Skin epidermis (tissue), 12 donors: ENCODE measurements at regions not wholly inside any gene's neighbourhood (a gene's known extent, or its start where the extent isn't known, plus 50 kb on each side); places are given as distances from the start of the nearest gene placed in this dataset.

Experiments
- H3K27ac ChIP-seq, 21 experiments: fragments of 200-600 bp; sonication (generic) in 11 of 21; one replicate each; pipeline ENCODE4 v1.5.0; 2020; ENCODE audit warnings: mild to moderate bottlenecking in 3 of 21, inconsistent platforms in 2 of 21, moderate library complexity in 2 of 21
- H3K4me3 ChIP-seq, 7 experiments: fragments of 200-600 bp; sonication (generic) in 2 of 7; one replicate each; pipeline ENCODE4 v1.5.0; 2020; ENCODE audit warnings: inconsistent platforms in 2 of 7, mild to moderate bottlenecking in 2 of 7, moderate library complexity in 1 of 7

DNA sequence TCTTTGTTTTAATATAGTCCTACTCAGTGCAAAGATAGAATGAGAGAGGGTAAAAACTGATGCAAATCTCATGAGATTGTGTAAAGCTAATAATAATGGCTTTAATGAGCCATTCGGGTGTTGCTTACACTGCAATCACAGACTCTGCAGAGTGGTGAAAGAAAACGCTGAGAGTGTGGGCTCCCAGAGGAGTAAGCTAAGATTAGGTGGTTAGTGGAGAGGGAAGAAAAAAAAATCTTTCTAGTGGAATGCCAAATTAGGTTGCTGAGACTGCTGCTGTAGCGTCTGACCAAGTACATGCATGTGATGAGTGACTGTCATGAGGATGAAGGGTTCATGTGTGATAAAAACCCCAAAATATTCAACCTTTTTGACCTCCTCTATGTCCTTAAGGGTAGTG lies 645.9 kb upstream of the ADGRL4 start:
- Histone ChIP-seq H3K27ac (no peak overlapping the region), H3K4me3 (no peak overlapping the region)

DNA sequence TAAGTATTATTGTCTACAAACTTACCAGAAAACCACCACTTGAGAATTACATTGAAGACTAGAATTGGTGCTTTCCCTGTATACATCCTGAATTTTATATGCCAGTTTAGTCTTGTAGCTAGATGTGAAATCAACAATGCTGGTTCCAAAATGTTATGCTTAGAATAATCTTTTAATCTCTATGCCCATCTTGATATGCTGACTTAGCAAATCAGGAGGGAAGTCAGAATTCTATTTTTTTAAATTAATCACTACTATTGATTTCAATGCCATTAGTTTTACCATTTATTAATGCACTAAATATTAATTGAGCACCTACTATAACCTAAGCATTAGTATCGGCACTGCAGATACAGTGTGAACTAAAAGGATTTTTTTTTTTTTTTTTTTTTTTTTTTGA lies 641.6 kb upstream of the ADGRL4 start:
- no peak overlapping the region for H3K27ac ChIP-seq
- no peak overlapping the region for H3K4me3 ChIP-seq

- no peak overlapping the region for H3K4me3 ChIP-seq
- H3K27ac ChIP-seq: no peak overlapping the region
These were observed 640.4 kb upstream of the ADGRL4 start for GRCh38 chr1:79646880-79647279.

DNA sequence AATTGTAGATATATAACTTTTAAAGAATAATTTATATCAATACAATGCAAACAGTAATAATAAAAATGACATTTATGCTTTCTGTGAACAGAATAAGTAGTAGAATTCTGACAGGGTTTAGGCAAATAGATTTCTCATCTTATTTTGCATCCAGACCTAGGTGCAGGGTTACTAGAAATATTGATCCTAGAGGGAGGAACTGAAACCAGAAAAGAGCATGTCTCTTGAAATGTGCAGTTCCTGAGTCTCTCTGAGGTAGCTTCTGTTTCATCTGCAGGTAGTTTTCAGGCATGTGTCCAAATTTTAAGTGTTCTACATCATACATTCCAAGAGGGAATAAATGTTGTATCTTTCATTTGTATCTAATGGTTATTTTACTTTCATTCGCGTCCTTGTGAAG lies 631.9 kb upstream of the ADGRL4 start:
- no peak overlapping the region for H3K4me3 ChIP-seq

GRCh38 chr1:79633456-79633855 lies 626.9 kb upstream of the ADGRL4 start:
- H3K4me3 ChIP-seq: no peak overlapping the region
- no peak overlapping the region for H3K27ac ChIP-seq

More for the DNA sequence above, 631.9 kb upstream of the ADGRL4 start:
- H3K27ac ChIP-seq: no peak overlapping the region

DNA sequence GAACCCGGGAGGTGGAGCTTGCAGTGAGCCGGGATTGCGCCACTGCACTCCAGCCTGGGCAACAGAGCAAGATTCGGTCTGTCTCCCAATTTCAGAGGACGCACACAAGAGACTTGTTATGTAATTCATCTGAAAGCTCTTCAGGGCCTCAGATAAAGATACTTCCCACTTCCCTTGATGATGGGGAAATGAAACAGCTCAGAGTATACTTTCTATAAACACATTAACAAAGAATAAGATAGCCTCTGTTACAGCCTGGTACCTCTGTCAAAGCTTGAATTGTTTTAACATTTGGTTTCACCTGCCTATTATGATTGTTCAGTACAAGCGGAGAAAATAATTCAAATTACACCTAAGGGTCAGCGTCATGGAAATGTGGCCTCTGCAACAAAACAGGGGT lies 622.9 kb upstream of the ADGRL4 start:
- H3K4me3 ChIP-seq: no peak overlapping the region

DNA sequence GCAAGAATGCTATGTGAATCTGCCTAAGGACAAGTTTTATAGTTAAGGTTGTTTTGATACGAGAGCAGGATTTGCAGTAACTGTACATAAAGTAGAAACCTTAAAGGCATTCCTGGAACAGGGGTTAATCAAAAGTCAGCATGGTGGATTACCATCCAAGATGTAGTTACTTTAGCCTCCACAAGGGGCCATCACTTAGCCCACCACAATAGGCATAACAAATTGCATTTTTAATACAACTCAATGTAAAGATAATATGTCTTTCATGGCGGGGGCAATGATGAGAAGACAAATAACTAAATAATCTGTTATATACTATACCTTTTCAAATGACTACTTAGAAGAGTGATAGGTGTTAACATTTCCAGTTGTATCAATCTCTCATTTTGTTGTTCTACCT lies 611.2 kb upstream of the ADGRL4 start:
- H3K4me3 ChIP-seq: no peak overlapping the region
- no peak overlapping the region for H3K27ac ChIP-seq

More for the DNA sequence above, 622.9 kb upstream of the ADGRL4 start:
- no peak overlapping the region for H3K27ac ChIP-seq

- Histone ChIP-seq H3K27ac (no peak overlapping the region), H3K4me3 (no peak overlapping the region)
These were observed 608.2 kb upstream of the ADGRL4 start for GRCh38 chr1:79614762-79615161.

DNA sequence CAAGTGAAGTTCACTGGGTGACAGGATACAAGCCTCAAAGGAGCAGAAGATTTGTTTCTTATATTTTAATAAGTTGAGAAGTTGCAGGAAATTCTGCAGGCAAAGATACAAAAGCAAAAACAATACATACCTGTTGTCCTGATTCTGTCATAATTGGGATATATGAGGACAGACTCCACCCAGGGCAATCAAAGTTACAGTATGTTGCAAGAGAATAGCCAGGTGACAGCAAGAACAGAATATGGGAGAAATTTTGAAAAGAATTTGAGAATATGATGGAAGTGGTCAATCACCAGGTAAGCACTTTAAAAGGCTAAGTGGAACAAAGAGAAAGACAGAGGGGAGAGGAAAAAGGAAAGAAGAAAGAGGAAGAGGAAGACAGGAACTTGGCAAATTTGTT lies 607.6 kb upstream of the ADGRL4 start:
- H3K4me3 ChIP-seq: no peak overlapping the region
- H3K27ac ChIP-seq: no peak overlapping the region

GRCh38 chr1:79613046-79613445 lies 606.5 kb upstream of the ADGRL4 start:
- Histone ChIP-seq H3K27ac (no peak overlapping the region), H3K4me3 (no peak overlapping the region)

GRCh38 chr1:79604490-79605198 lies 598.1 kb upstream of the ADGRL4 start:
- no peak overlapping the region for H3K4me3 ChIP-seq
- H3K27ac ChIP-seq: no peak overlapping the region

GRCh38 chr1:79603843-79604242 lies 597.3 kb upstream of the ADGRL4 start:
- Histone ChIP-seq H3K4me3 (no peak overlapping the region), H3K27ac (no peak overlapping the region)

- H3K27ac ChIP-seq: no peak overlapping the region
These were observed 592.7 kb upstream of the ADGRL4 start for GRCh38 chr1:79599257-79599656.

DNA sequence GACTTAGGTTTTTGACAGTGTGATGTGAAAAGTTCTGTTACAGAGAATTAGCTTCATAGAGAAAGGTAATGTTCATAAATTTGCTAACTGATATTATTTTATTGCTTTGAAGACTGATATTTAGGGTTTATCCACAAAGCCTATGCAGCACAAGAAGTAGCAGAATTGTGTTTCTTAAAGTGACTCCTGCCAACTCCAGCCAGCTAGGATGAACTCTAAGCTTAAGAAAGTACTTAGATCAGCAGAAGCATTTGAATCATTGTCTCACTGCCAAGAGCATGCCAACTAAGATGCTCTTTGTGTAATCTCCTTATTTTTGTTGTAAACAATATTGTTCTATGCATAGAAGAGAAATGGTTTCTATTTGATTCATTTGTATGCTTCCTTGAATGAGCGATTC lies 589.4 kb upstream of the ADGRL4 start:
- H3K27ac ChIP-seq: no peak overlapping the region
- no peak overlapping the region for H3K4me3 ChIP-seq

More at GRCh38 chr1:79599257-79599656, 592.7 kb upstream of the ADGRL4 start:
- no peak overlapping the region for H3K4me3 ChIP-seq

DNA sequence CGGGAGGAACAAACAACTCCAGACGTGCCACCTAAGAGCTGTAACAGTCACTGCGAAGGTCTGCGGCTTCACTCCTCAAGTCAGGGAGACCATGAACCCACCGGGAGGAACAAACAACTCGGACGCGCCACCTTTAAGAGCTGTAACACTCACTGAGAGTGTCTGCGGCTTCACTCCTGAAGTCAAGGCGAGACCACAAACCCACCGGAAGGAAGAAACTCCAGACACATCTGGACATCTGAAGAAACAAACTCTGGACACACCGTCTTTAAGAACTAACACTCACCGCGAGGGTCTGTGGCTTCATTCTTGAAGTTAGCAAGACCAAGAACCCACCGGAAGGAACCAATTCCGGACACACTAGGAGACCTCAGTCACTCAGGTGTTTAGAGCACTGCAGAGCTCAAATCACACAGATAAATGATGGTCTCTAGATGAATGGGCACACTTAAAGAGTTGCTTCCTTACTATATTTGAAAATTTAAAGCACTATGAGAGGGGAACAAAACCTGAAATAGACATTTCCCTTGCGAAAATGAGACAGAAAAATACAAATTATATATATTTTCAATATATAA lies 587.7 kb upstream of the ADGRL4 start:
- Histone ChIP-seq H3K27ac (no peak overlapping the region), H3K4me3 (no peak overlapping the region)

GRCh38 chr1:79592707-79593106 lies 586.2 kb upstream of the ADGRL4 start:
- Histone ChIP-seq H3K27ac (no peak overlapping the region), H3K4me3 (no peak overlapping the region)

GRCh38 chr1:79588719-79589118 lies 582.2 kb upstream of the ADGRL4 start:
- Histone ChIP-seq H3K4me3 (no peak overlapping the region), H3K27ac (no peak overlapping the region)

- H3K27ac ChIP-seq: no peak overlapping the region
- no peak overlapping the region for H3K4me3 ChIP-seq
These were observed 580.7 kb upstream of the ADGRL4 start for GRCh38 chr1:79587229-79587628.

- Histone ChIP-seq H3K27ac (no peak overlapping the region), H3K4me3 (no peak overlapping the region)
These were observed 579.3 kb upstream of the ADGRL4 start for GRCh38 chr1:79585801-79586200.

GRCh38 chr1:79575424-79575823 lies 568.9 kb upstream of the ADGRL4 start:
- Histone ChIP-seq H3K4me3 (no peak overlapping the region), H3K27ac (no peak overlapping the region)

DNA sequence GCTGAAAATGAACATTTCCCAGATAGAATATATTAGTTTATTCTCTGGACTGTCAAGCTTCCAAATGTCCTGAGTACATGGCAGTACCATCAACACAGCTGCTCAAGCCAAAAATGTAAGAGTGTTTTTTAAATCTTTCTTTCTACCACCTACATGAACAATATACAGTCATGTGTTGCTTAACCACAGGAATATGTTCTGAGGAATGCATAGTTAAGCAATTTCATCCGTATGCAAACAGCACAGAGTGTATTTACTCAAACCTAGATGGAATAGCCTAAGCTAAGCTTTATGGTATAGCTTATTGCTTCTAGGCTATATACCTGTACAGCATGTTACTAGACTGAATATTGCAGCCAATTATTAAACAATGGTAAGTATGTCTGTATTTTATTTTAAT lies 561.9 kb upstream of the ADGRL4 start:
- H3K4me3 ChIP-seq: no peak overlapping the region
- no peak overlapping the region for H3K27ac ChIP-seq

DNA sequence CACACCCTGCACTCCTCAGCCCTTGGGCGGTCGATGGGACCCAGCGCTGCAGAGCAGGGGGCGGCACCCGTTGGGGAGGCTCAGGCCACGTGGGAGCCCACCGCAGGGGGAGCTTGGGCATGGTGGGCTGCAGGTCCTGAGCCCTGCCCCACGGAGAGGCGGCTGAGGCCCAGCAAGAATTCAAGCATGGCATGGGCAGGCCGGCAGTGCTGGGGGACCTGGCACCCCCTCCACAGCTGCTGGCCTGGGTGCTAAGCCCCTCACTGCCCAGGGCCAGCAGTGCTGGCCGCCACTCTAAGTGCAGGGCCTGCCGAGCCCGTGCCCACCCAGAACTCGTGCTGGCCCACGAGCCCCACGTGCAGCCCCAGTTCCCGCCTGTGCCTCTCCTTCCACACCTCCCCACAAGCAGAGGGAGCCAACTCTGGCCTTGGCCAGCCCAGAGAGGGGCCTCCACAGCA lies 555.0 kb upstream of the ADGRL4 start:
- no peak overlapping the region for H3K27ac ChIP-seq
- no peak overlapping the region for H3K4me3 ChIP-seq
